HepG2 (cell line): ENCODE measurements at regions not wholly inside any gene's neighbourhood (a gene's known extent, or its start where the extent isn't known, plus 50 kb on each side); places are given as distances from the start of the nearest gene placed in this dataset.

ENCODE experiments used
- ATAC-seq: fragments of 200-7000 bp; cut with Tn5 transposase; 3 replicates; pipeline ENCODE4 v1.9.1; 2020; ENCODE audit warnings: mild to moderate bottlenecking, moderate library complexity
- BruUV-seq: library from RNA; stranded (reverse); fragments of 400-500 nt; replicated peaks from 2 replicates; lab custom pipeline; 2021; lab: Mats Ljungman, UMichigan
- CTCF ChIA-PET: fragments of 300-600 bp; formaldehyde crosslinking; extraction: SDS; loops from one replicate; lab custom pipeline; 2021; ENCODE audit warnings: low total read pairs, inconsistent platforms, low intra/inter-chr PET ratio; lab: Yijun Ruan, JAX
- POLR2A ChIA-PET: fragments of 350-600 bp; sonication (Branson Sonifier 250); formaldehyde crosslinking; loops from one replicate; lab custom pipeline; 2020; ENCODE audit warnings: antibody characterized with exemption, inconsistent platforms; lab: Yijun Ruan, JAX
- DNase-seq: peaks from one replicate; pipeline ENCODE4 v3.0.0-alpha.2; 2015; ENCODE audit warnings: low spot score
- FAIRE-seq: peaks from 3 replicates; lab custom pipeline; 2011; peaks lifted over from hg19 to GRCh38; lab: Jason Lieb, UNC
- H2AFZ ChIP-seq: one replicate; pipeline ENCODE4 v1.6.1; 2011; ENCODE audit warnings: low read length, inconsistent platforms
- H3K27ac ChIP-seq: fragments of 300-600 bp; 3 replicates; pipeline ENCODE4 v1.8.0; 2011; ENCODE audit warnings: mixed run types, mild to moderate bottlenecking, mixed read lengths, low read length, inconsistent platforms; ENCODE audit not compliant: insufficient read depth; ENCODE audit errors: extremely low read length
- H3K27me3 ChIP-seq, 2 experiments: fragments of 200-600 bp in 1 of 2; 2 replicates in 1 of 2; 3 replicates in 1 of 2; pipeline versions ENCODE4 v1.6.0 to v1.8.0; 2011; ENCODE audit warnings: low read length in 2 of 2, mild to moderate bottlenecking in 2 of 2, moderate library complexity in 2 of 2, inconsistent platforms in 1 of 2; ENCODE audit not compliant: insufficient read depth in 2 of 2, control insufficient read depth in 1 of 2
- H3K36me3 ChIP-seq, 2 experiments: fragments of 200-600 bp in 1 of 2; replicated peaks in 1 of 2; 2 replicates in 1 of 2; 3 replicates in 1 of 2; pipeline versions ENCODE4 v1.5.1 to v1.8.0; 2011; ENCODE audit warnings: low read length in 2 of 2, inconsistent platforms in 1 of 2; ENCODE audit not compliant: insufficient read depth in 2 of 2, control insufficient read depth in 1 of 2
- H3K4me1 ChIP-seq: 2 replicates; pipeline ENCODE4 v1.5.1; 2012; ENCODE audit warnings: low read length, inconsistent platforms; ENCODE audit not compliant: insufficient read depth
- H3K4me2 ChIP-seq: 2 replicates; pipeline ENCODE4 v1.6.0; 2011; ENCODE audit warnings: low read depth, low read length, inconsistent platforms
- H3K4me3 ChIP-seq, 3 experiments: fragments of 200-600 bp in 1 of 3; sonication (generic), shearing (Covaris generic) in 1 of 3; replicated peaks in 1 of 3; 2 replicates each; pipeline ENCODE4 v1.5.1; 2011 to 2016; ENCODE audit warnings: low read length in 3 of 3, inconsistent platforms in 2 of 3, low read depth in 2 of 3, mild to moderate bottlenecking in 2 of 3, control low read depth in 1 of 3, mixed read lengths in 1 of 3; ENCODE audit not compliant: insufficient read depth in 1 of 3
- H3K79me2 ChIP-seq: one replicate; pipeline ENCODE4 v1.6.1; 2011; ENCODE audit warnings: low read length, inconsistent platforms; ENCODE audit not compliant: insufficient read depth
- H3K9ac ChIP-seq: 2 replicates; pipeline ENCODE4 v1.6.0; 2011; ENCODE audit warnings: mild to moderate bottlenecking, low read depth, low read length, inconsistent platforms; ENCODE audit not compliant: insufficient read depth
- H3K9me3 ChIP-seq: 2 replicates; pipeline ENCODE4 v1.5.1; 2012; ENCODE audit warnings: mild to moderate bottlenecking, low read length
- H4K20me1 ChIP-seq: 2 replicates; pipeline ENCODE4 v1.6.0; 2011; ENCODE audit warnings: inconsistent platforms, mild to moderate bottlenecking, low read length, moderate library complexity; ENCODE audit not compliant: insufficient read depth
- CBX2 ChIP-seq, 2 experiments: fragments of 200-600 bp in 1 of 2; sonication (generic); formaldehyde crosslinking in 1 of 2; IDR thresholded peaks; 2 replicates each; pipeline versions ENCODE4 v1.7.0 to v1.8.1; 2018 to 2022; ENCODE audit warnings: low read depth in 2 of 2, low read length in 1 of 2, mild to moderate bottlenecking in 1 of 2, missing genetic modification reagents in 1 of 2
- PHB2 ChIP-seq: fragments of 450-650 bp; IDR thresholded peaks from 2 replicates; pipeline ENCODE4 v1.6.1; 2018; ENCODE audit not compliant: partially characterized antibody
- ZMAT5 ChIP-seq: sonication (generic); formaldehyde crosslinking; IDR thresholded peaks from 2 replicates; pipeline ENCODE4 v1.5.0; 2020; ENCODE audit warnings: mild to moderate bottlenecking, low read depth, missing genetic modification reagents, borderline replicate concordance
- WGBS: methylation state at CpG from one replicate; pipeline ENCODE4 v1.1.6; 2017; ENCODE audit warnings: low lambda C conversion rate; 5-methylcytosine and 5-hydroxymethylcytosine counted together
- in situ Hi-C: cut with HindIII; loops from 2 replicates; pipeline ENCODE4 v1.10.0; 2017; ENCODE audit warnings: low pct_unique_long_range_greater_than_20kb; ENCODE audit not compliant: extremely low pct_ligation_motif_present
- intact Hi-C: fragments of 100-400 bp; cut with micrococcal nuclease; formaldehyde crosslinking; loops from one replicate; pipeline ENCODE4 v1.10.0; 2022; ENCODE audit not compliant: unreplicated experiment

- H3K9ac ChIP-seq: no peak overlapping the region
- FAIRE-seq: peak; percentile 44
- no peaks in the 10 kb centered on the region for H3K79me2 ChIP-seq
- H3K9me3 ChIP-seq: no peaks in the 10 kb centered on the region
- intact Hi-C loops (loop anchor here (1.0 to 10.0 kb wide), 3 partner anchors 102 to 642 kb away; no protein-coding TSS in a partner anchor), in situ Hi-C loops (loop anchor here (5.0 kb wide), 1 partner anchor 639 kb away; no protein-coding TSS in a partner anchor)
- no peak for TF ChIP-seq ZMAT5 (CRISPR knock-in tag)
- TF ChIP-seq CBX2 (IDR thresholded peaks at IDR 0.05; ENCODE audit: low read depth, low read length): peak; percentile 94; the same call in 1 of the 2 replicates
- no peak for TF ChIP-seq CBX2 (CRISPR knock-in tag; IDR thresholded peaks at IDR 0.05; ENCODE audit: low read depth)
- ChIA-PET CTCF (interaction anchor here (1.5 to 3.1 kb wide), 3 partner anchors 47 to 642 kb away, joined by 3 to 29 read pairs (median 20); no protein-coding TSS in a partner anchor), POLR2A (no interaction called here)
- H3K4me3 ChIP-seq: no peak overlapping the region
- DNase-seq: no peak
- H2AFZ ChIP-seq: no peak overlapping the region
- H3K4me1 ChIP-seq: no peaks in the 10 kb centered on the region
- 10% methylated on average over 8 of the region's 8 CpGs for WGBS
- H4K20me1 ChIP-seq: peaks cover 5% of the 10 kb centered on the region; the same call in 1 of the 2 replicates
- H3K27me3 ChIP-seq: peaks cover 2 to 14% of the 10 kb centered on the region in 2 experiments; a peak in 3 of 5 replicates
- H3K4me2 ChIP-seq: no peak overlapping the region
- no peak for ATAC-seq
- no TSS peak for BruUV-seq
- no peaks in the 10 kb centered on the region for H3K36me3 ChIP-seq
- no peak overlapping the region for H3K27ac ChIP-seq
Measured at GRCh38 chr2:118222672-118223421, 134.6 kb downstream of the INSIG2 start.

GRCh38 chr2:118222273-118222594 lies 134.0 kb downstream of the INSIG2 start:
- H3K27me3 ChIP-seq: peaks cover 2 to 14% of the 10 kb centered on the region in 2 experiments; a peak in 3 of 5 replicates
- no TSS peak for BruUV-seq

More at GRCh38 chr2:118222273-118222594, 134.0 kb downstream of the INSIG2 start:
- H3K36me3 ChIP-seq: no peaks in the 10 kb centered on the region
- H2AFZ ChIP-seq: no peak overlapping the region
- H3K79me2 ChIP-seq: no peaks in the 10 kb centered on the region
- no peak overlapping the region for H3K9ac ChIP-seq
- ChIA-PET CTCF (interaction anchor here (1.5 to 3.1 kb wide), 3 partner anchors 47 to 642 kb away, joined by 3 to 29 read pairs (median 20); no protein-coding TSS in a partner anchor), POLR2A (no interaction called here)
- H3K4me2 ChIP-seq: no peak overlapping the region
- intact Hi-C loops: loop anchor here (1.0 to 10.0 kb wide), 3 partner anchors 103 to 643 kb away; no protein-coding TSS in a partner anchor
- DNase-seq (no peak), FAIRE-seq (no peak), ATAC-seq (no peak)
- in situ Hi-C loops: loop anchor here (5.0 kb wide), 1 partner anchor 640 kb away; no protein-coding TSS in a partner anchor
- no peaks in the 10 kb centered on the region for H3K4me1 ChIP-seq
- no peaks in the 10 kb centered on the region for H3K9me3 ChIP-seq
- no peak for TF ChIP-seq PHB2
- H3K27ac ChIP-seq: no peak overlapping the region
- H3K4me3 ChIP-seq: no peak overlapping the region
- H4K20me1 ChIP-seq: peaks cover 5% of the 10 kb centered on the region; the same call in 1 of the 2 replicates
